22Rv1 (cell line): ENCODE measurements at regions not wholly inside any gene's neighbourhood (a gene's known extent, or its start where the extent isn't known, plus 50 kb on each side); places are given as distances from the start of the nearest gene placed in this dataset.
A peak's percentile ranks its signal among the peaks of the same experiment; 100 is the strongest.

Source experiments
- H3K27ac ChIP-seq: fragments of 450-650 bp; 2 replicates; pipeline ENCODE4 v1.5.1; 2017
- ZFX ChIP-seq: fragments of 450-650 bp; IDR thresholded peaks from 2 replicates; pipeline ENCODE4 v1.6.1; 2017; ENCODE audit warnings: antibody characterized with exemption, borderline replicate concordance
- TF ChIP-seq, protein P1 (sequence below): fragments of 450-650 bp; IDR thresholded peaks from 2 replicates; pipeline ENCODE4 v1.5.1; 2017; ENCODE audit warnings: mild to moderate bottlenecking

- TF ChIP-seq, protein P1, sequence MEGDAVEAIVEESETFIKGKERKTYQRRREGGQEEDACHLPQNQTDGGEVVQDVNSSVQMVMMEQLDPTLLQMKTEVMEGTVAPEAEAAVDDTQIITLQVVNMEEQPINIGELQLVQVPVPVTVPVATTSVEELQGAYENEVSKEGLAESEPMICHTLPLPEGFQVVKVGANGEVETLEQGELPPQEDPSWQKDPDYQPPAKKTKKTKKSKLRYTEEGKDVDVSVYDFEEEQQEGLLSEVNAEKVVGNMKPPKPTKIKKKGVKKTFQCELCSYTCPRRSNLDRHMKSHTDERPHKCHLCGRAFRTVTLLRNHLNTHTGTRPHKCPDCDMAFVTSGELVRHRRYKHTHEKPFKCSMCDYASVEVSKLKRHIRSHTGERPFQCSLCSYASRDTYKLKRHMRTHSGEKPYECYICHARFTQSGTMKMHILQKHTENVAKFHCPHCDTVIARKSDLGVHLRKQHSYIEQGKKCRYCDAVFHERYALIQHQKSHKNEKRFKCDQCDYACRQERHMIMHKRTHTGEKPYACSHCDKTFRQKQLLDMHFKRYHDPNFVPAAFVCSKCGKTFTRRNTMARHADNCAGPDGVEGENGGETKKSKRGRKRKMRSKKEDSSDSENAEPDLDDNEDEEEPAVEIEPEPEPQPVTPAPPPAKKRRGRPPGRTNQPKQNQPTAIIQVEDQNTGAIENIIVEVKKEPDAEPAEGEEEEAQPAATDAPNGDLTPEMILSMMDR, result no peak
- TF ChIP-seq ZFX, result no peak
- no peak overlapping the region for H3K27ac ChIP-seq
Measured at GRCh38 chr3:161852744-161853143, 356.1 kb downstream of the OTOL1 start.

DNA sequence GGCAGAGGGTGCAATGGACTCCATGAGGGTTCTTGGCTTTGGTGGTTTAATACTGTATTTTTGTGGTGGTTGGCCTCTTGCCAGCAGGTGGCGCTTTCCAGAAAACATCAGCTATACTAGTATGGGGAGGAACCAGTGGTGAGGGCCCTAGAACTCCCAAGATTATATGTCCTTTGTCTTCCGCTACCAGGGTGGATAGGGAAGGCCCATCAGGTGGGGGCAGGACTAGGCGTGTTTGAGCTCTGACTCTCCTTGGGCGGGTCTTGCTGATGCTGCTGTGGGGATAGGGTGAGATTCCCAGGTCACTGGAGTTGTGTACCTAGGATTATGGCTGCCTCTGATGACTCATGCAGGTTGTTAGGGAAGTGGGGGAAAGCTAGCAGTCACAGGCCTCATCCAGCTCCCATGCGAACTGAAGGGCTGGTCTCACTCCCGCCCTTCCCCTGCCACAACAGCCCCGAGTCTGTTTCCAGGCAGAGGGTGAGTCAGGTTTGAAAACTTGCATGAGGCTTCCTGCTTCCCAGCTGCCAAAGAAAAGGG lies 357.7 kb downstream of the OTOL1 start:
- no peak overlapping the region for H3K27ac ChIP-seq
- TF ChIP-seq ZFX, result no peak
- TF ChIP-seq, protein P1, result peak; percentile 72

- H3K27ac ChIP-seq, result no peak overlapping the region
- TF ChIP-seq, protein P1, result no peak
- no peak for TF ChIP-seq ZFX
Measured at GRCh38 chr3:161859057-161859456, 362.4 kb downstream of the OTOL1 start.

GRCh38 chr3:161859865-161860450 lies 363.4 kb downstream of the OTOL1 start:
- H3K27ac ChIP-seq, result no peak overlapping the region
- no peak for TF ChIP-seq ZFX
- TF ChIP-seq, protein P1, result no peak

DNA sequence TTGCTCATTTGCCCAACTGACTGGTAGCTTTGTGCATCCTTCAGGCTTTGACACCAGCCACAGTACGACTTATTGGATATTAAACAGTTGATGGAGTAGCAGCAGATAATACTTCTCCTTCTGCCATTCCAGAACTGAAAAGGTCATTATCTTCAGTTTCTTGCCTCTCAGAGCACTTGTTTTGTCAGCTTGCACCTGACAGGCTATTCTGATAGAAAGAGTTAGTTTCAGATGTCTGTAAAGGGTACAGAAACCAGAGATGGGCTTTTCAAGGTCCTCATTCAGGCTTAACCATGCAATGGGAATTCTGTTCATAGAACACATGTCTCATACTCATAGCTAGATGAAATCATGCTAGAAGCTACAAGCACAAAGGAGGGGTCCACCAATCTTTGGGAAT lies 367.2 kb downstream of the OTOL1 start:
- no peak overlapping the region for H3K27ac ChIP-seq
- TF ChIP-seq ZFX, result no peak
- TF ChIP-seq, protein P1, result no peak

DNA sequence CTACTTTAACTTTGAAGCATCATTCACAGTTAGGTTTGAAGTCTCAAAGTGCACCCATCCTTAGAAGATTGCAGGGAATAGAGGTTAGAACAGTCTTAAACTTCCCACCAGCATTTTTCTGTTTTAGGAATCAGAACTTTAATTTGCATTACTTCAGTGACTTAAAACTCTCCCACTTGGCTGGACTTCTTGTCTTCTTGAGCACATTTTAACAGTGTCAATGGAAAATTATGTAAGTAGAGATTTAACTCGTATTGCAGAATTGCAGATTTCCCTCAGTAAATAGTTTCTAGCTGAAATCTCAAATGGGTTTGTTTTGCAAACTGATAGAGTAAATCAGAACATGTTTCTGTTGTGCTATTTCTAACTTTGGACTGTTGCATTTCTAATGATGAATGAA lies 369.6 kb downstream of the OTOL1 start:
- no peak for TF ChIP-seq ZFX
- TF ChIP-seq, protein P1, result no peak
- no peak overlapping the region for H3K27ac ChIP-seq

GRCh38 chr3:161875483-161875882 lies 378.9 kb downstream of the OTOL1 start:
- TF ChIP-seq, protein P1, result no peak
- no peak for TF ChIP-seq ZFX
- no peak overlapping the region for H3K27ac ChIP-seq
